ENCODE measurements at regions not wholly inside any gene's neighbourhood (a gene's known extent, or its start where the extent isn't known, plus 50 kb on each side); places are given as distances from the start of the nearest gene placed in this dataset.

- TF ChIP-seq POLR2A (IDR thresholded peaks at IDR 0.05) (no peak), CTCF (IDR thresholded peaks at IDR 0.05) (no peak)
Measured at GRCh38 chr9:96137671-96138429, 164.1 kb downstream of the HSD17B3 start.

Data from right lobe of liver (tissue), 4 donors.